Body of pancreas (tissue), 4 donors: ENCODE measurements at regions not wholly inside any gene's neighbourhood (a gene's known extent, or its start where the extent isn't known, plus 50 kb on each side); places are given as distances from the start of the nearest gene placed in this dataset.

ENCODE experiments used
- ATAC-seq: fragments of 150-250 bp; one replicate; pipeline ENCODE4 v1.9.1; 2016
- DNase-seq, 4 donors: peaks; one replicate each; pipeline ENCODE4 v3.0.0-alpha.2; 2019
- H3K27ac ChIP-seq, 4 donors: fragments of 200-600 bp; sonication (generic); 1 replicate in 3 of 4; 2 replicates in 1 of 4; pipeline versions ENCODE4 v1.5.1 to v1.6.1; 2016 to 2019; ENCODE audit warnings: mild to moderate bottlenecking in 1 of 4, mixed read lengths in 1 of 4, moderate library complexity in 1 of 4
- H3K27me3 ChIP-seq, 2 donors: fragments of 200-600 bp; sonication (generic); one replicate each; pipeline ENCODE4 v1.6.0; 2016; ENCODE audit warnings: mild to moderate bottlenecking in 1 of 2
- H3K36me3 ChIP-seq, 2 donors: fragments of 200-600 bp; sonication (generic); replicated peaks in 1 of 2; 2 replicates each; pipeline ENCODE4 v1.5.1; 2016; ENCODE audit warnings: low read depth in 2 of 2; ENCODE audit not compliant: insufficient read depth in 1 of 2
- H3K4me1 ChIP-seq: fragments of 200-600 bp; sonication (generic); one replicate; pipeline ENCODE4 v1.6.0; 2016
- H3K4me3 ChIP-seq, 2 donors: fragments of 200-600 bp; sonication (generic); 1 replicate in 1 of 2; 2 replicates in 1 of 2; pipeline ENCODE4 v1.5.1; 2016 to 2019
- H3K9me3 ChIP-seq, 3 donors: fragments of 200-600 bp; sonication (generic); 1 replicate in 2 of 3; 2 replicates in 1 of 3; pipeline ENCODE4 v1.5.1; 2016
- POLR2A ChIP-seq, 3 donors: fragments of 450-650 bp; IDR thresholded peaks; one replicate each; pipeline ENCODE4 v1.6.1; 2016; ENCODE audit warnings: antibody characterized with exemption in 3 of 3, mild to moderate bottlenecking in 2 of 3
- WGBS, 2 donors: methylation state at CpG; one replicate each; pipeline ENCODE4 v1.1.5; 2017; 5-methylcytosine and 5-hydroxymethylcytosine counted together
- intact Hi-C: fragments of 100-400 bp; cut with DNase I; formaldehyde crosslinking; loops from one replicate; pipeline ENCODE4 v1.15.1; 2023
- TF ChIP-seq, protein P1 (sequence below), 7 experiments: fragments of 450-650 bp in 4 of 7; fragments of 200-600 bp in 3 of 7; sonication (generic) in 3 of 7; IDR thresholded peaks; one replicate each; pipeline ENCODE4 v1.5.1; 2016 to 2019; ENCODE audit warnings: antibody characterized with exemption in 7 of 7

DNA sequence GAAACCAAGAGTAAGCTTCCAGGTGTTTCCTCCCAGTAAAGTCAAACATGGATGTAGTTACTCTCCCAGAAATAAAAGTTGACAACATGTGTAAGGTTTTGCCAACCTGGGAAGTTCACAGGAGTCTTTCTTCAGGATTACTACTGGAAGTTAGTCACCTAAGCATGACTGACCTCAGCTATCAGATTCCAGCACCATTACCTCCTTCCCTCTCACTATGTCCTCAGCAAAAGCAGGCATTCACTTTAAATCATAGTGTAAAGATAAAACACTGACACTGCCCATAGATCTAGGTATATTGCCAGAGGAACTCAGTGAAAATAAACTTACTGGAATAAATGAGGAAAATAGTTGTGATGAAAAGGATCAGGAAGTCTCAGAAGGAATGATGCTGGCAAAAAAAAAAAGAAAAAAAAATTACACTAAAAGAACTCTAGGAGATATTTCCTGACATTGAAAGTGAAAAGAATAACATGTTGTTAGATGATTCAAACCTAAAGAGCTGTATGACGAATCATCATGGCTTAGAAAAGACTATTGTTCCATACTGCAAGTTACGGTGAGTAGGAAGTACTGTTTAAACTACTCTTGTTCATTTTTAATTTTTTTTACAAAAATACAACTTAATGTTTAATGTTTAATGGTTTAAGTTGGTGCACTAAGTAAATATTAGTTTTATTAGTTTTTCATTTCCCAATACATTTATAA, 484.5 kb upstream of the ZNF804A start:
- WGBS, 2 donors = 66 to 76% methylated on average over 2 of the region's 2 CpGs
- TF ChIP-seq, protein P1, sequence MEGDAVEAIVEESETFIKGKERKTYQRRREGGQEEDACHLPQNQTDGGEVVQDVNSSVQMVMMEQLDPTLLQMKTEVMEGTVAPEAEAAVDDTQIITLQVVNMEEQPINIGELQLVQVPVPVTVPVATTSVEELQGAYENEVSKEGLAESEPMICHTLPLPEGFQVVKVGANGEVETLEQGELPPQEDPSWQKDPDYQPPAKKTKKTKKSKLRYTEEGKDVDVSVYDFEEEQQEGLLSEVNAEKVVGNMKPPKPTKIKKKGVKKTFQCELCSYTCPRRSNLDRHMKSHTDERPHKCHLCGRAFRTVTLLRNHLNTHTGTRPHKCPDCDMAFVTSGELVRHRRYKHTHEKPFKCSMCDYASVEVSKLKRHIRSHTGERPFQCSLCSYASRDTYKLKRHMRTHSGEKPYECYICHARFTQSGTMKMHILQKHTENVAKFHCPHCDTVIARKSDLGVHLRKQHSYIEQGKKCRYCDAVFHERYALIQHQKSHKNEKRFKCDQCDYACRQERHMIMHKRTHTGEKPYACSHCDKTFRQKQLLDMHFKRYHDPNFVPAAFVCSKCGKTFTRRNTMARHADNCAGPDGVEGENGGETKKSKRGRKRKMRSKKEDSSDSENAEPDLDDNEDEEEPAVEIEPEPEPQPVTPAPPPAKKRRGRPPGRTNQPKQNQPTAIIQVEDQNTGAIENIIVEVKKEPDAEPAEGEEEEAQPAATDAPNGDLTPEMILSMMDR (IDR thresholded peaks at IDR 0.05) = no peak
- TF ChIP-seq POLR2A (IDR thresholded peaks at IDR 0.05) = no peak
- H3K36me3 ChIP-seq = no peaks in the 10 kb centered on the region

DNA sequence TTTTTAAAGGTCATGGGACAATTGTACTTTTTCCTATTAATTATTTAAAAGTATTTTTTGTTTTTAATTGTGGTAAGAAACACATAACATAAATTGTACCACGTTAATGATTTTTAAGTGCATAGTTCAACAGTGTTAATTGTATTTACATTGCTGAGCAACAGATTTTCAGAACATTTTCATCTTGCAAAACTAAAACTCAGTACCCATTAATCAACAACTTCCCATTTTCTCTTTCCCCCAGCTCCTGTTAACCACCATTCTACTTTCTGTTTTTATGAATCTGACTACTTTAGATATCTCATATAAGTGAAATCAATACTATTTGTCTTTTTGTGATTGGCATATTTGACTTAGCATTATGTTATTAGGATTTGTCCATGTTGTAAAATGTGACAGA, 483.9 kb upstream of the ZNF804A start:
- DNase-seq (no peak), ATAC-seq (no peak)
- Histone ChIP-seq H3K4me1 (no peaks in the 10 kb centered on the region), H3K36me3 (no peaks in the 10 kb centered on the region), H3K4me3 (no peak overlapping the region), H3K9me3 (no peaks in the 10 kb centered on the region), H3K27me3 (no peaks in the 10 kb centered on the region), H3K27ac (no peak overlapping the region)
- 24 to 37% methylated on average over 1 of the region's 1 CpG for WGBS, 2 donors
- intact Hi-C loops = no loop called here
- no peak for TF ChIP-seq POLR2A (IDR thresholded peaks at IDR 0.05)
- TF ChIP-seq, protein P1 (IDR thresholded peaks at IDR 0.05) = no peak

More for the DNA sequence above, 484.5 kb upstream of the ZNF804A start:
- H3K9me3 ChIP-seq = no peaks in the 10 kb centered on the region
- ATAC-seq (no peak), DNase-seq (no peak)
- no peaks in the 10 kb centered on the region for H3K4me1 ChIP-seq
- no peaks in the 10 kb centered on the region for H3K27me3 ChIP-seq
- H3K4me3 ChIP-seq = no peak overlapping the region
- intact Hi-C loops = no loop called here
- no peak overlapping the region for H3K27ac ChIP-seq

DNA sequence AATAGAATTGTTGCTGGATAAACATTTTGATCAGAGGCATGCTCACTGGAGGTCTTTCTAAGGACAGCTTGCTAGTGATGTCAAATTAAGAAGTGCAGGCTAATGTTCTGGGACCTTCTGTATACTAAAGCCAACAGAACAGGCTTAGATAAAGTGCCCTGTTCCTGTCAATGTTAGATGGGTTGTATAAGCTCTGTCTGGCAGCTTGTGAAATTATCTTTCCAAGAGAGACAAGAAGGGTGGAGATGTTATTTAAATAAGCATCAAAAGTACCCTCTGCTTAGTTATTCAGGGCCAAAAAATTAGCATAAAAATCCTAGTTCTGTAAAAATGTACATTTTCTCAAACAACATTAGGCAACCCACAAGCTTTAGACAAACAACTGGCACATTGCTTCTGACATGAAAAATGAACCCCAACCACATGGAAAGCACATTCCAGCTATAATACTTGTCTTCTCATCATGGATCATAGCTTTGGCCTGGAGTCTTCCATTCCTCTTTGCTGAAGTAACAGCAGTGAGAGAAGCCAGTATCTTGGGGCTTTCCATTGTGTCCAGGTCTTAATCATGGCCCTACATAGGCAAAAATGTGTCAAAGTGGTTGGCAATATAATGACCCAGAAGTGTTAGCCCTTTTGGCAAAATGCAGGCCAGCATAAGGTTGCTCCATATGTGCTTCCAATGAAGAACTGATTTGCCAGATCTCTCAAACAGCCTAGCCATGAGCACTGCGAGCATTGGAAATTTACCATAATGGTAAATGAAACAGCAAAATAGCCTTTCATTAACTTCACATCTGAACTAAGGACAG, 478.1 kb upstream of the ZNF804A start:
- DNase-seq = no peak
- intact Hi-C loops = no loop called here
- Histone ChIP-seq H3K4me1 (no peaks in the 10 kb centered on the region), H3K36me3 (no peaks in the 10 kb centered on the region), H3K27me3 (no peaks in the 10 kb centered on the region), H3K27ac (no peak overlapping the region), H3K9me3 (no peaks in the 10 kb centered on the region), H3K4me3 (no peak overlapping the region)
- no peak for ATAC-seq
- TF ChIP-seq, protein P1 (IDR thresholded peaks at IDR 0.05) = no peak
- no peak for TF ChIP-seq POLR2A (IDR thresholded peaks at IDR 0.05)
- 93 to 97% methylated on average over 1 of the region's 1 CpG for WGBS, 2 donors

DNA sequence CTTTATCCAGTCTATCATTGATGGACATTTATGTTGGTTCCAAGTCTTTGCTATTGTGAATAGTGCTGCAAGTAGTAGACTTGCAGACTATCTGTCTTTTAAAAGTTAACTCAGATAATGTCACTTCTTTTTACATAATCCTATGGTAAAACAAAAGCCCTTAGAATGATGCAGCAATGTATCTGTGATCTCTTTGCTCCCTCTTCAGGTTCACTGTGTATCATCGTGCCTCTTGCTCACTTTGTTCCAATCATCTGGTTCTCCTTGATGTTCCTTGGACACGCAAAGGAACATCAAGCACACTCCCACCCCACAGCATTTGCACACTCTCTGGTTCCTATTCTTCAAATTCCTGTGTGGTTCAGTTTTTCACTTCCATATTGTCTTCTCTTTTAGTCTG, 472.5 kb upstream of the ZNF804A start:
- Histone ChIP-seq H3K9me3 (no peaks in the 10 kb centered on the region), H3K4me1 (no peaks in the 10 kb centered on the region), H3K36me3 (no peaks in the 10 kb centered on the region), H3K27me3 (no peaks in the 10 kb centered on the region), H3K4me3 (no peak overlapping the region), H3K27ac (no peak overlapping the region)
- TF ChIP-seq POLR2A (IDR thresholded peaks at IDR 0.05) = no peak
- TF ChIP-seq, protein P1 (IDR thresholded peaks at IDR 0.05) = no peak
- no peak for ATAC-seq
- intact Hi-C loops = no loop called here
- no peak for DNase-seq
- WGBS, 2 donors = 82 to 96% methylated on average over 2 of the region's 2 CpGs
